Glomerular visceral epithelial cell (primary cell): ENCODE measurements at regions not wholly inside any gene's neighbourhood (a gene's known extent, or its start where the extent isn't known, plus 50 kb on each side); places are given as distances from the start of the nearest gene placed in this dataset.

Experiments used
- DNase-seq: peaks from one replicate; pipeline ENCODE4 v3.0.0-alpha.2; 2016; ENCODE audit errors: extremely low spot score

GRCh38 chr15:89421219-89421618, 75.2 kb downstream of the RHCG start:
- DNase-seq: no peak

- peak; percentile 12 for DNase-seq
Measured at GRCh38 chr15:89419370-89419984, 76.9 kb downstream of the RHCG start.

- DNase-seq: no peak
Measured at GRCh38 chr15:89417206-89417725, 79.1 kb downstream of the RHCG start.

DNA sequence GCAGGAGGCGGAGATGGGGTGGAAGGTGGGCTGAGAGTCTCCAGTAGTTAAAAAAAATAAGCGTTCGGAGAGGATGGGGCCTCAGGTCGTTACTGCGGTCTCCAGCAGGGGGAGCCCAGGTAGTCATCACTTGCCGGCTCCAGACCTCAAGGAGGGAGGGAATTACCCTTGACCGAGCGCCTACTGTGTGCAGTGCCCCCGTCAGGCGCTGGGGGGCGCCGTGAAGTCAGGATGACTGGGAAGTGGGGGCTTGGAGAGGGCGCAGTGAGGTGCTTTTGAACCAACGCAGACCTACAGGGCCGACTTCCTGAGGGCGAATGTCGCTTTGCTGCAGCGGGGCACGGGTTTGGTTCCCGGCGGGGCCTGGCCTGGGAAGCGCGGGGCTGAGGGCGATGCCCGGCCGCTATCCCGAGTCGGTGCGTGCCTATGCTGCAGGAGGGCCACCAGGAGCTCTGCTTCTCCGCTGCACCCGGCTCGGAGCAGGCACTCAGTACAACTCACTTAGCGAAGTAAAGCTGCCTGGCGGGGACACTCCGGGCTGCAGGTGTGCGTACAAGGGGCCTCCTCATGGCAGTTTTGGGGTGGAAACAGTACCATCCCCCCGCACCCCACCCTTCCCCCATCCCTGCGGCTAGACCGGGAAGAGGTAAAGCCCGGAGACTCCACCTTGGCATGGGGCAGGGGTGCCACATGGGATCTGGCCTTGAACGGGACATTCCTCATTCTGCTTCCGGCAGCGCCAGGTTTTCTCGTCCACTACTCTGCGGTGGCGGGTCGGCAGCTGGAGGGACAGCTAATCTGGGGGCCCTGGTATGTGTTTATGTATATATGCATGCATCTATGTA, 79.8 kb downstream of the RHCG start:
- peak; percentile 69 for DNase-seq

DNA sequence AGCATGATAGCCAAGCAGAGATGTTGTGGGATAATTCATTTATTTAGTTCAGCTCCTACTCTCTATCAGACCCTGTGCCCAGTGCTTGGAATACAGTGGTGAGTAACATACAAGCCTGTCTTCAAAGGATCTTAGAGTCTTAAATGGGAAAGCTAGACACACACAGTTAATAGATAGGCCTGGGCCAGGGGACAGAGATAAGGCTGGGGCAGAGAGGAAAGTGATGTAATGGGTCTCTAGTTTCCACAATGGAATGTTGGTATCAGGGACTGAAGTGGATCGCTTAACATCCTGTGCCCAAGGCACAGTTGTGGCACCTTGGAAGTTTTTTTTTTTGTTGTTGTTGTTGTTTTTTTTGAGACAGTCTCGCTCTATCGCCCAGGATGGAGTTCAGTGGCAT, 79.9 kb upstream of the POLG start:
- no peak for DNase-seq

GRCh38 chr15:89413877-89414276, 79.3 kb upstream of the POLG start:
- DNase-seq: no peak

GRCh38 chr15:89412905-89413411, 78.3 kb upstream of the POLG start:
- DNase-seq: no peak

GRCh38 chr15:89410039-89410435, 75.4 kb upstream of the POLG start:
- DNase-seq: no peak

DNA sequence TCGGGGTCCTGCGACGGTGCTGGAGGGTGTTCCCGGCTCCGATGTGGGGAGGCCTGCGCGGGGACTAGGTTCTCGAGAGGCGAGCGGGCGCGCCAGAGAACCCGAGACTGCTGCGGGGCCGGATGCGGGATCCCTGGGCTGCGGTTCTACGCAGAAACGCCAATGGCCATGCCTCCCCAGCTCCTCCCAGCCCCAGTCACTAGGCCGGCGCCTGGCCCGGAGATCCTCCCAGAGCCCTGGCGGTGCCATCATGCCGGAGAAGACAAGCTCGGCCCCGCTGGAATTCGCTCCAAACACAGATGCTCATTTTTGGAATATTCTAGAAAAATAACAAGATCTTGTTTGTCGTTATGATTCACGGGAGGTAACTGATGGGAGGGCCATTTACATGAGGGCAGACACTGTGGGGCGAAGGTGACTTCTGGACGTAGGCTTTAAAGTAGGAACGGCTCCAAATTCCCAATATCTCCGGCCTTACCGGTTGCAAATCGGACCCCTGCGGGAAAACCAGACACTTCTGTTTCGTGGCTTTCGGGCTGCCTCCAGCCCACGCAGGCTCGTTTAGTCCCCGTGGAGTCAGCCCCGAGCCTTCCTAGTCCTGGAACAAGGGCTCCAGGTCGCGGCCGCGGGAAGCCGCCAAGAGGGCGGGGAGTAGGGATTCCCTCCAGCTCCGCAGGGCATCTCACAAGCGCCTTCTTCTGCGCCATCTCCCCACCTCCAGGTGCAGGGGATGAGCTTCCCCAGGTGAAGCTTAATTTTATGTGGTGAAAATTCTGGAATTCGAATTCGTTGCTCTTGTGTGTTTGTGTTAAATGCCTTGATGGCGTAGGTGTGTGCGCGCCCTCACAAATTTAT, 74.8 kb upstream of the POLG start:
- no peak for DNase-seq

GRCh38 chr15:89408372-89409183, 74.0 kb upstream of the POLG start:
- DNase-seq: no peak

GRCh38 chr15:89406940-89407607, 72.5 kb upstream of the POLG start:
- DNase-seq: no peak

DNA sequence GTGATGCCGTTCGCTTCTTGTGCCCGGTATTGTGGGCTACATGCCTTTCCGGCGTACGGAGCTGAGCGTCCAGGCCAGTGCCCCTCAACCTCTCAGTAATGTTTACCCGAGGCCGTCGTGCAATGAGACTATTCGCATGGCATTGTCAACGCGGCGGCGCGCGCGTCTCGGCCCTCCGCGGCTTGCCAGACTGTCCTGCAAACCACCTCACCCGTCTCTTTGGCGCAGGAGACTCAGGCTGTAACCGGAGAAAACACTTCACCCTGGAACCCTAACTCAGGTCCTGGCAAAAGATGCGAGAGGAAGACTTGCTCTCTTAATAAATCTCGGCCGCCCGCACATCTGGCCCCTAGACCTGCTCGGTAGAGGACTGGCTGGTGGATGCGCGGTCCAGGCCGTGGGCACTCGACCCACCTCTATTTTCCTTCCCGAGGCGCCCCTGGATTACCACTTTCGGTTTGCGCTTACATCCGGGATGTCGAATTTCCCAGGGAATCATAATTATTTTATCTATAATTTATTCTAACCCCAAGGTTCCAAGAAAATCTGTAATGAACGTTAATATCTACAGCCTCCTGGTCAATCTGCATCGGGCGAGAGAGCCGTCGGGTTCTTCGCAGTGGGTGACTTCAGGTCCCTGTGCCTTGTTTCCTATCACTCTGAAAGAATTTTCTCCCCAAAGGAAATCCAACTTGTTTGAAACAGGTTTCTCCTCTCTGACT, 71.8 kb upstream of the POLG start:
- no peak for DNase-seq

GRCh38 chr15:89405494-89405893, 70.9 kb upstream of the POLG start:
- no peak for DNase-seq

DNA sequence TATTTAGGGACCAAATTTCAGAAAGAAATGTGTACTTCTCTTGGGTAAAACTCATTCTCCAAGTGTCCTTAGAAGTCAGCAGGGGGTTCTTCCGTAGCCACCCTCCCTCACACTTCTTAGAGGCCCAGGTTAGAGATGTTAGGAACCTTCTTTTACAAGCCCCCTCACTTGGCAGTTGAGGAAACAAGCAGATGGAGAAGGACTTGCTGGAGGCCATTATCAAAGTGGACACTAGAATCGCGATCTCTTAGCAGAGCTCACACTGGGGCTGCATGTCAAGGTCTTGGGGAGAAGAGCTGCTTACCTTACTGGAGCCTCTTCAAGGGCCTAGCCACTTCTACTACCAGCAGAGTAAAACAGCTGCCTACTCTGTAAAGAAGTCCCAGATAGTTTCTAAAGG, 69.4 kb upstream of the POLG start:
- DNase-seq: no peak

- no peak for DNase-seq
Measured at GRCh38 chr15:89402518-89402805, 67.8 kb upstream of the POLG start.

- peak; percentile 15 for DNase-seq
Measured at GRCh38 chr15:89401631-89402517, 67.2 kb upstream of the POLG start.

- DNase-seq: no peak
Measured at GRCh38 chr15:89400782-89401545, 66.3 kb upstream of the POLG start.

DNA sequence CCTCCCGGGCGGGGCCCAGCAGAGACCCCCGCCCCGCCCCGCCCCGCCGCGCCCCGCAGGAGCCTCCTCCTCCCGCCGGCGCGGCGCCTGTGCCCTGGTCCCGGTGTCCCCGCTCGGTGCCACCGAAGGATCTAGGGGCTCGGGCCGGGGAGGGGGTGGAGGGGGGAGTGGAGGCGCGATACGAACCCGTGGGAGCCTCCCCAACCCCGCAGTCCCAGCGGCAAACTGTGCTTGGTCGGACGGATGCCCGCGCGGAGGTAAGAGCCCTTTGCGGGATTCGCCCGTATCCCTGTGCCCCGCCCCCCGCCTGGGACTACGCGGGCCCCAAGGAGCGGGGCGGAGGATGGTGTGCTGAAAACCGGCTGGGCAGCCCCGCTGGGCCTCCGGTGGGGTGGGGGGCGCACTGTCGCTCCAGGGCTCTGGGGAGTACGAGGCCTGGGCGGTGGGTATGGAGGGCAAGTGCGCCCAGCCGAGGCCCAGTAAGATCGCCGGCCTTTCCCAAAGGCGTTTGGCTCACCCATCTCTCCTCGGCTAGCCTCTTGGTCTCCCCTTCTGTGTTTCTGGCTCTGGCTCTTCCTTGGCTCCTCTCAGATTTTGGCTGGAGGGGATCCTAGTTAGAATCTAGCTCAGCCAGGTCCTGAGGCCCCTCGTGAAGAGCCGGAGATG, 65.6 kb upstream of the POLG start:
- no peak for DNase-seq
